ENCODE measurements at regions not wholly inside any gene's neighbourhood (a gene's known extent, or its start where the extent isn't known, plus 50 kb on each side); places are given as distances from the start of the nearest gene placed in this dataset.
"Not testable (repeated sequence)": the region's sequence is repeated elsewhere in the genome, so short reads cannot be mapped to it uniquely, and the experiment has no call there.

GRCh38 chrX:131445955-131446354, 97.9 kb upstream of the OR13H1 start:
- no peaks in the 10 kb centered on the region for H3K9me3 ChIP-seq (ENCODE audit: control insufficient read depth in 2 of 3, insufficient read depth in 1 of 3, low read length in 3 of 3)
- no peak overlapping the region for H3K27ac ChIP-seq (ENCODE audit: low read depth in 2 of 2, low read length in 2 of 2)
- no peaks in the 10 kb centered on the region for H3K27me3 ChIP-seq (ENCODE audit: control insufficient read depth, insufficient read depth, low read length)
- H3K4me1 ChIP-seq (ENCODE audit: control insufficient read depth in 2 of 3, insufficient read depth in 2 of 3, low read depth in 1 of 3, low read length in 3 of 3) = no peaks in the 10 kb centered on the region
- H3K36me3 ChIP-seq (ENCODE audit: control insufficient read depth in 2 of 3, insufficient read depth in 3 of 3, low read length in 3 of 3) = no peaks in the 10 kb centered on the region
- TF ChIP-seq, protein P1, sequence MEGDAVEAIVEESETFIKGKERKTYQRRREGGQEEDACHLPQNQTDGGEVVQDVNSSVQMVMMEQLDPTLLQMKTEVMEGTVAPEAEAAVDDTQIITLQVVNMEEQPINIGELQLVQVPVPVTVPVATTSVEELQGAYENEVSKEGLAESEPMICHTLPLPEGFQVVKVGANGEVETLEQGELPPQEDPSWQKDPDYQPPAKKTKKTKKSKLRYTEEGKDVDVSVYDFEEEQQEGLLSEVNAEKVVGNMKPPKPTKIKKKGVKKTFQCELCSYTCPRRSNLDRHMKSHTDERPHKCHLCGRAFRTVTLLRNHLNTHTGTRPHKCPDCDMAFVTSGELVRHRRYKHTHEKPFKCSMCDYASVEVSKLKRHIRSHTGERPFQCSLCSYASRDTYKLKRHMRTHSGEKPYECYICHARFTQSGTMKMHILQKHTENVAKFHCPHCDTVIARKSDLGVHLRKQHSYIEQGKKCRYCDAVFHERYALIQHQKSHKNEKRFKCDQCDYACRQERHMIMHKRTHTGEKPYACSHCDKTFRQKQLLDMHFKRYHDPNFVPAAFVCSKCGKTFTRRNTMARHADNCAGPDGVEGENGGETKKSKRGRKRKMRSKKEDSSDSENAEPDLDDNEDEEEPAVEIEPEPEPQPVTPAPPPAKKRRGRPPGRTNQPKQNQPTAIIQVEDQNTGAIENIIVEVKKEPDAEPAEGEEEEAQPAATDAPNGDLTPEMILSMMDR (IDR thresholded peaks at IDR 0.05; ENCODE audit: borderline replicate concordance, extremely low read depth, insufficient read depth) = no peak
- DNase-seq = no peak
- no peak for FAIRE-seq
- intact Hi-C loops (cut with DNase I) = no loop called here
- H3K4me3 ChIP-seq (ENCODE audit: low read length in 3 of 3) = no peak overlapping the region
- H3K9ac ChIP-seq (ENCODE audit: low read length in 3 of 3) = no peak overlapping the region

GRCh38 chrX:131461855-131462254, 82.0 kb upstream of the OR13H1 start:
- H3K9me3 ChIP-seq (ENCODE audit: control insufficient read depth in 2 of 3, insufficient read depth in 1 of 3, low read length in 3 of 3); intact Hi-C loops (cut with DNase I); H3K9ac ChIP-seq (ENCODE audit: low read length in 3 of 3); DNase-seq; H3K27ac ChIP-seq (ENCODE audit: low read depth in 2 of 2, low read length in 2 of 2); H3K27me3 ChIP-seq (ENCODE audit: control insufficient read depth, insufficient read depth, low read length); FAIRE-seq; H3K4me3 ChIP-seq (ENCODE audit: low read length in 3 of 3); H3K36me3 ChIP-seq (ENCODE audit: control insufficient read depth in 2 of 3, insufficient read depth in 3 of 3, low read length in 3 of 3); H3K4me1 ChIP-seq (ENCODE audit: control insufficient read depth in 2 of 3, insufficient read depth in 2 of 3, low read depth in 1 of 3, low read length in 3 of 3): not testable (repeated sequence)

- H3K4me3 ChIP-seq (ENCODE audit: low read length in 3 of 3); H3K27me3 ChIP-seq (ENCODE audit: control insufficient read depth, insufficient read depth, low read length); H3K4me1 ChIP-seq (ENCODE audit: control insufficient read depth in 2 of 3, insufficient read depth in 2 of 3, low read depth in 1 of 3, low read length in 3 of 3); H3K9ac ChIP-seq (ENCODE audit: low read length in 3 of 3); H3K27ac ChIP-seq (ENCODE audit: low read depth in 2 of 2, low read length in 2 of 2); intact Hi-C loops (cut with DNase I); FAIRE-seq; H3K36me3 ChIP-seq (ENCODE audit: control insufficient read depth in 2 of 3, insufficient read depth in 3 of 3, low read length in 3 of 3); DNase-seq; H3K9me3 ChIP-seq (ENCODE audit: control insufficient read depth in 2 of 3, insufficient read depth in 1 of 3, low read length in 3 of 3): not testable (repeated sequence)
These were observed 70.1 kb upstream of the OR13H1 start for GRCh38 chrX:131473809-131474208.

DNA sequence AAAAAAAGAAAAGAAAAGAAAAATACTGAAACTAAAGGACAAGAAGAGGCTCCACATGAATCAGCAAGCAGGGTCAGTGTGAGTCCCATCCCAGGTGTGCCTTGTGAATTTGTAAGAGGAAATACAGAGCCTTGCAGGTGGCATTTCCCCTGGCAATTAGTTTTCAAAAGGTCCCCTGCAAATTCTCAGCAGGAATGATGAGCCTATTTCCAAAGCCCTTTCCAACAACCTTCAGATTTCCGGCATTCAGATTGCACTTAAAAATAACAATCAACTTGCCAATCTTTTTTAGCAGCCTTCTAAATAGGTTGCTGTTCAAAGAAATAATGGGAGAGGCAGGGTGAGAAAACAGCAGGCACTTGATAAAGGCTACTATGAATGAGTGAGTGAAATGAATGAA, 66.4 kb upstream of the OR13H1 start:
- TF ChIP-seq, protein P1 (IDR thresholded peaks at IDR 0.05; ENCODE audit: borderline replicate concordance, extremely low read depth, insufficient read depth) = no peak
- FAIRE-seq = no peak

More for the DNA sequence above, 66.4 kb upstream of the OR13H1 start:
- no peak for DNase-seq
- H3K9ac ChIP-seq (ENCODE audit: low read length in 3 of 3) = no peak overlapping the region
- H3K4me3 ChIP-seq (ENCODE audit: low read length in 3 of 3) = no peak overlapping the region
- no peaks in the 10 kb centered on the region for H3K27me3 ChIP-seq (ENCODE audit: control insufficient read depth, insufficient read depth, low read length)
- intact Hi-C loops (cut with DNase I) = no loop called here
- H3K9me3 ChIP-seq (ENCODE audit: control insufficient read depth in 2 of 3, insufficient read depth in 1 of 3, low read length in 3 of 3) = no peaks in the 10 kb centered on the region
- H3K36me3 ChIP-seq (ENCODE audit: control insufficient read depth in 2 of 3, insufficient read depth in 3 of 3, low read length in 3 of 3) = no peaks in the 10 kb centered on the region
- no peak overlapping the region for H3K27ac ChIP-seq (ENCODE audit: low read depth in 2 of 2, low read length in 2 of 2)
- H3K4me1 ChIP-seq (ENCODE audit: control insufficient read depth in 2 of 3, insufficient read depth in 2 of 3, low read depth in 1 of 3, low read length in 3 of 3) = no peaks in the 10 kb centered on the region

Measured in kidney (tissue), 13 donors.